GM10248 (cell line): ENCODE measurements at regions not wholly inside any gene's neighbourhood (a gene's known extent, or its start where the extent isn't known, plus 50 kb on each side); places are given as distances from the start of the nearest gene placed in this dataset.

Source experiments
- CTCF ChIA-PET: fragments of 300-600 bp; sonication (Branson Sonifier 250); formaldehyde crosslinking; extraction: SDS; loops from one replicate; lab custom pipeline; 2021; ENCODE audit warnings: antibody characterized with exemption; lab: Yijun Ruan, JAX
- POLR2A ChIA-PET: fragments of 350-650 bp; sonication (Branson Sonifier 250); formaldehyde crosslinking; extraction: SDS; loops from one replicate; lab custom pipeline; 2020; ENCODE audit warnings: antibody characterized with exemption; lab: Yijun Ruan, JAX
- DNase-seq: peaks from one replicate; pipeline ENCODE4 v3.0.0; 2012; ENCODE audit errors: extremely low spot score
- CTCF ChIP-seq: IDR thresholded peaks from 2 replicates; pipeline ENCODE4 v1.5.1; 2012; ENCODE audit warnings: mild to moderate bottlenecking, low read depth; ENCODE audit errors: extremely low read depth, missing control alignments, control extremely low read depth

DNA sequence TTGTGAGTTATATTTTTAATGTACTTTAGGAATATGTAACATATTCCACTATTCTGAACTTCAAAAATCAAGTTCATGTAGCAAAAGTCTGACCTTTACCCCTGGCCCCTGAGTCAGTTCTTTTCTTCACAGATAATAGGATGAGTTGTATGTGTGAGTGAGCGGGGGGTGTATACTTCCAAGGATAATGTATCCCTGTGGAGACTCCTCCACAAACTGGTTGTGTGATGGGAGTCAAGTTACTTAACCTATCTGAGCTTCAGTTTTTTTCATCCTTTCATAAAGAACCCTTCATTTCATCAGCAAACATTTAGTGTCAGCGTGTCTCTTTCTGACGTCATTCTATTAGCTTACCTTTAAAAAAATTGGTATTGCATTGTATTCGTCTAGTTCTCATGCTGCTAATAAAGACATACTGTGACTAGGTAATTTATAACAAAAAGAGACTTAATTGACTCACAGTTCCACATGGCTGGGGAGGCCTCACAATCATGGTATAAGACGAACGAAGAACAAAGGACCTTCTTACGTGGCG lies 288.1 kb upstream of the GPC6 start:
- ChIA-PET POLR2A (no interaction called here), CTCF (no interaction called here)
- TF ChIP-seq CTCF = no peak
- no peak for DNase-seq

DNA sequence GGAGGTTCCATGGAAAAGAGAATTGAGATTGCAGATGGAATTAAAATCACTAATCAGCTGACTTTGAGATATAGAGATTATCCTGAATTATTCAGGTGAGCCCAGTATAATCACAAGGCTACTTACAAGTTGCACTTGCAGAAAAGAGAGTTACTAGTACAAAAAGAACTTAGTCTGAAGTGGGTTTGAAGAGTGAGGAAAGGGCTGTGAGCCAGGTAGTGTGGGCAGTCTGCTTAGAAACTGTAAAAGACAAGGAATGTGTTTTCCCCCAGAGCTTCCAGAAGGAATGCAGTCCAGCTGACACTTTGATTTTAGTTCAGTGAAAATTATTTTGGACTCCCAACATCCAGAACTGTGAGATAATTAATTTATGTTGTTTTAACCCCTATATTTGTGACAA lies 285.4 kb upstream of the GPC6 start:
- DNase-seq = no peak
- no peak for TF ChIP-seq CTCF
- CTCF ChIA-PET = no interaction called here
- POLR2A ChIA-PET = no interaction called here

GRCh38 chr13:92947770-92948434 lies 278.7 kb upstream of the GPC6 start:
- no peak for DNase-seq
- ChIA-PET CTCF (no interaction called here), POLR2A (no interaction called here)
- no peak for TF ChIP-seq CTCF

DNA sequence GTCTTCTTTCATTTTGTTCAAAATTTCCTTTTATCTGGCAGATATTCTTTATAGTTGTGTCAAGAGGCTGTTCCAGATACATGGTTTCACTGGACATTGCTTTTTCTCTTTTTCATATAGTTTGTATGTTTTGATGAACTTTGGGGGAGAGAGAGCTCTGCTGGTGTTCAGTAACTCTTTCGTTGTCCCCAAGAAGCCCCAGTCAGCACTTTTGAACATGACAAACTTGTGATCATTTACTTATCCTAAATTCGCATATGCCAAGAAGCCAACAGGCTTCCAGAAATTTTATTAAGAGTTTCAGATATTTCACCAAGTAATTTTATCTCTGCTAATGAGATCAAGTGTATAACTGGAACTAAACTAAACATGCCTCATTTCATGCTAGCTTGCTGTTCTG lies 275.8 kb upstream of the GPC6 start:
- ChIA-PET CTCF (no interaction called here), POLR2A (no interaction called here)
- DNase-seq = no peak
- TF ChIP-seq CTCF = no peak

DNA sequence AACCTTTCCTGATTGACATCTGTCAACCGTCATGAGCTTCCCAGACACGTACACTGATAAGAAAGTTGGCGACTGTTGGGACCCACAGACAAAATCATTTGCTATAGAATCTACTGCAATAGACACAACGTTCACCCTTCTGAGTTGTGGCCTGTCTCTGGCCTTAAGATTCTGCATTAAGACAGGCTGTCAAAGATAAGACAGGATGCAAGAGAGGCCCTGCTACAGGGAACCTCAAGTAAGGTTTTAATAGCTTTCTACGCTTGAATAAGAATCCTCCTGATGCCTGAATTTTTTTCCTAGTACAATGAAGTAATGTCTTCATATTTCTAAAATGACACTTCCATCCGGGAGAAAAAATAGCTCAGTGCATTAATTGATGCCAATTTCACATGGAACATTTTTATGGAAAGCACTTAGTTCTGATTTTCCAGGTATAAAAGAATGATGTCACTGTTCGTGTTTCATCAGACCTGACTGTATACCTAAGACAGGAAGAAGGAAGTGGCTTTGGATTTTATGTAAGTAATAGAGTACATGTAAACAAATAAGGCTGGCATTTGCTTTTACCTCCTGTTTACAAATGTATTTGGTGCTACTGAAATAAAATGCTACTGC lies 275.2 kb upstream of the GPC6 start:
- CTCF ChIA-PET = interaction anchor here (2.2 kb wide), 1 partner anchor 16 kb away, joined by 5 read pairs; no protein-coding TSS in a partner anchor
- no peak for DNase-seq
- POLR2A ChIA-PET = no interaction called here

DNA sequence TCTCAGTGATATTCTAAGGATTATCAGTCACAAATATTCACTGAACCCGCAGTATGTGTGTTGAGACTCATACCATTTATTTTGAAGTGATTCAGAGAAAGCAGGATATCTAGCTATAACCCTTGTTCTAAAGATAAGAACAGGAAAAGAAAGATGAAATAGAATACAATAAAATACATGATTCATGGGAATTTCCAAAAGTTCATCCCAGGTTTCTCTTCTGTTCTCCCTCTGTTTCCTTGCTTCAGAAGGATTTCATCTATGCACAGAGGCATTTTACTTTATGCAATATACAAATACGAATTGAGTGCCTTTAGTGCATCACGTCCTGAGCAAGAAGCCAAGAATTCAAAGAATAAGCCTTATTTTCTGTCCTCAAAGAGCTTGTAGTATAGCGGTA lies 274.4 kb upstream of the GPC6 start:
- CTCF ChIA-PET = interaction anchor here (2.2 kb wide), 1 partner anchor 15 kb away, joined by 5 read pairs; no protein-coding TSS in a partner anchor
- no peak for DNase-seq
- TF ChIP-seq CTCF = no peak
- POLR2A ChIA-PET = no interaction called here

More for the DNA sequence above, 275.2 kb upstream of the GPC6 start:
- TF ChIP-seq CTCF = no peak
